Endothelial cell of umbilical vein (primary cell): ENCODE measurements at regions not wholly inside any gene's neighbourhood (a gene's known extent, or its start where the extent isn't known, plus 50 kb on each side); places are given as distances from the start of the nearest gene placed in this dataset.

ENCODE experiments used
- BruUV-seq: library from RNA; stranded (reverse); fragments of 400-500 nt; replicated peaks from 2 replicates; lab custom pipeline; 2021; lab: Mats Ljungman, UMichigan
- CTCF ChIA-PET: fragments of 300-600, 350-600 bp; sonication (Branson Sonifier 250); formaldehyde crosslinking; loops from one replicate; lab custom pipeline; 2021; ENCODE audit warnings: antibody characterized with exemption, inconsistent platforms; lab: Charles Lee
- POLR2A ChIA-PET: fragments of 300-600, 350-600 bp; sonication (Branson Sonifier 250); formaldehyde crosslinking; loops from one replicate; lab custom pipeline; 2021; ENCODE audit warnings: antibody characterized with exemption, inconsistent platforms; lab: Charles Lee
- DNase-seq: peaks from one replicate; pipeline ENCODE4 v3.0.0-alpha.2; 2011; ENCODE audit warnings: low read depth, low spot score
- FAIRE-seq: peaks from 2 replicates; lab custom pipeline; 2011; peaks lifted over from hg19 to GRCh38; lab: Jason Lieb, UNC
- H2AFZ ChIP-seq: 2 replicates; pipeline ENCODE4 v1.6.0; 2012; ENCODE audit warnings: low read depth, low read length, control low read depth, inconsistent platforms
- H3K27ac ChIP-seq: 2 replicates; pipeline ENCODE4 v1.5.1; 2011; ENCODE audit warnings: low read depth, mild to moderate bottlenecking, control low read depth, low read length, moderate library complexity; ENCODE audit not compliant: insufficient read depth
- H3K27me3 ChIP-seq, 2 experiments: 2 replicates each; pipeline versions ENCODE4 v1.6.0 to v1.6.1; 2011; ENCODE audit warnings: low read length in 2 of 2, mixed read lengths in 1 of 2; ENCODE audit not compliant: control insufficient read depth in 2 of 2, insufficient read depth in 2 of 2
- H3K36me3 ChIP-seq, 2 experiments: 2 replicates in 1 of 2; 3 replicates in 1 of 2; pipeline ENCODE4 v1.5.1; 2011; ENCODE audit warnings: low read length in 2 of 2, mild to moderate bottlenecking in 1 of 2, moderate library complexity in 1 of 2; ENCODE audit not compliant: control insufficient read depth in 2 of 2, insufficient read depth in 2 of 2; ENCODE audit errors: extremely low read depth in 1 of 2
- H3K4me1 ChIP-seq: 3 replicates; pipeline ENCODE4 v1.5.1; 2011; ENCODE audit warnings: mild to moderate bottlenecking, low read length; ENCODE audit not compliant: control insufficient read depth, insufficient read depth; ENCODE audit errors: extremely low read depth
- H3K4me2 ChIP-seq: 2 replicates; pipeline ENCODE4 v1.6.1; 2011; ENCODE audit warnings: low read length, control low read depth, mixed read lengths; ENCODE audit not compliant: insufficient read depth
- H3K4me3 ChIP-seq, 3 experiments: fragments of 200-600 bp in 1 of 3; sonication (generic), shearing (Covaris generic) in 1 of 3; replicated peaks in 1 of 3; 2 replicates each; pipeline ENCODE4 v1.5.1; 2011 to 2016; ENCODE audit warnings: control low read depth in 3 of 3, low read length in 3 of 3, mild to moderate bottlenecking in 2 of 3, inconsistent platforms in 1 of 3, low read depth in 1 of 3, moderate library complexity in 1 of 3; ENCODE audit not compliant: insufficient read depth in 1 of 3
- H3K79me2 ChIP-seq: 2 replicates; pipeline ENCODE4 v1.6.0; 2012; ENCODE audit warnings: low read length, inconsistent platforms; ENCODE audit not compliant: control insufficient read depth, insufficient read depth
- H3K9ac ChIP-seq: replicated peaks from 2 replicates; pipeline ENCODE3; 2011; ENCODE audit warnings: low read length, control low read depth; ENCODE audit not compliant: insufficient read depth; ENCODE audit errors: extremely low read depth
- H3K9me1 ChIP-seq: replicated peaks from 3 replicates; pipeline ENCODE4 v1.6.0; 2011; ENCODE audit warnings: mild to moderate bottlenecking, low read length; ENCODE audit not compliant: control insufficient read depth, insufficient read depth; ENCODE audit errors: extremely low read depth
- H3K9me3 ChIP-seq: replicated peaks from 2 replicates; pipeline ENCODE4 v1.5.1; 2012; ENCODE audit warnings: low read length, inconsistent platforms; ENCODE audit not compliant: control insufficient read depth, insufficient read depth
- H4K20me1 ChIP-seq: replicated peaks from 2 replicates; pipeline ENCODE3; 2011; ENCODE audit warnings: mild to moderate bottlenecking, low read length; ENCODE audit not compliant: control insufficient read depth, insufficient read depth; ENCODE audit errors: extremely low read depth
- EZH2 ChIP-seq: IDR thresholded peaks from 2 replicates; pipeline ENCODE4 v1.6.1; 2012; ENCODE audit warnings: borderline replicate concordance, low read depth, mild to moderate bottlenecking, moderate library complexity, low read length, inconsistent platforms; ENCODE audit not compliant: severe bottlenecking
- FOS ChIP-seq: IDR thresholded peaks from 2 replicates; pipeline ENCODE4 v1.6.1; 2011; ENCODE audit warnings: mild to moderate bottlenecking, low read length, moderate library complexity, borderline replicate concordance; ENCODE audit not compliant: insufficient read depth
- GATA2 ChIP-seq: IDR thresholded peaks from 2 replicates; pipeline ENCODE4 v1.7.0; 2011; ENCODE audit warnings: low read depth, mild to moderate bottlenecking, moderate library complexity, mixed read lengths, low read length; ENCODE audit not compliant: insufficient read length, insufficient read depth
- MYC ChIP-seq: IDR thresholded peaks from one replicate; pipeline ENCODE4 v1.6.1; 2011; ENCODE audit warnings: mild to moderate bottlenecking, low read depth, low read length
- dilution Hi-C: fragments of 300-500 bp; cut with MboI; formaldehyde crosslinking; loops from one replicate; pipeline ENCODE4 v1.15.0; 2019; ENCODE audit warnings: low sequenced_read_pairs; ENCODE audit not compliant: extremely low pct_ligation_motif_present
- intact Hi-C: fragments of 100-400 bp; cut with micrococcal nuclease; formaldehyde crosslinking; loops from one replicate; pipeline ENCODE4 v1.10.0; 2022
- TF ChIP-seq, protein P1 (sequence below), 2 donors: IDR thresholded peaks; 1 replicate in 1 of 2; 2 replicates in 1 of 2; pipeline ENCODE4 v1.5.1; 2011; ENCODE audit warnings: low read length in 2 of 2, mild to moderate bottlenecking in 2 of 2, moderate library complexity in 2 of 2, control low read depth in 1 of 2, inconsistent platforms in 1 of 2, low read depth in 1 of 2; ENCODE audit not compliant: insufficient read depth in 1 of 2; ENCODE audit errors: extremely low read depth in 1 of 2
- TF ChIP-seq, protein P2 (sequence below): IDR thresholded peaks from 2 replicates; pipeline ENCODE4 v1.6.1; 2011; ENCODE audit not compliant: insufficient read depth, insufficient read length

DNA sequence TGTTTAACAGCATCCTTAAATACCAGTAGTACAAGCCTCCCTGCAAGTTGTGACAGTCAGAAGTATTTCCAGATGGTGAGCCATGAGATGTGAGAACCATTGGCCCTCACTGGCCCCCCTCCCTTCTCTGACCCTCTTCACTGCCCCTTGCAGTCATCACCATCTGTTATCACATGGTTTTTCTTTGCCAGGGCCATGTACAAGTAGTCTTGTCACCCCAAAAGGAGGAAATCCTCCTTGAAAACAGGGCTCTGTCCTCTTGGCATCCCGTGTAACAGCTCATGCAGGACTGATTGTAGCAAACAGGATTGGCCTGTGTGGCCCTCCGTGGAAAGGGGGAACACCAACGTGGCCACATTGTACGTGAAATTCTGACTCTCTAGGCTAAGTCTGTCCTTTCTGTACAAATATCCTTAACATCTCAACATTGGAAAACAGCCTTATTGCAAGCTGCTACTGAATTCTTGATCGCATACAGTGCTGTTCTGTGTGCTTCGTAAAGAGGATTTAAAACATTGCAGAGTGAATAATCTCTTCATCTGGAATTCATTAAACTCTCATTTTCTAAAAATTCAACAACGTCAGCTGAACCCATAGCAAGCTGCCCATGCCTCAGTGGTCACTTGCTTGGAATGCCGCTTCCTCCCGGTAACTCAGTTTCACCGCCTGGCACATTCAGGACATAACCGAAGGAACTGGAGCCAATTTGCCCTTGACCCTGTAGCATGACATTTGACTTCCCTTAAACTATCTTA lies 171.7 kb downstream of the ATPSCKMT start:
- no peaks in the 10 kb centered on the region for H3K36me3 ChIP-seq
- FAIRE-seq (no peak), DNase-seq (no peak)
- no peak overlapping the region for H3K4me3 ChIP-seq
- no peaks in the 10 kb centered on the region for H3K9me1 ChIP-seq
- dilution Hi-C loops: no loop called here
- H3K27me3 ChIP-seq: no peaks in the 10 kb centered on the region
- no peak overlapping the region for H3K4me2 ChIP-seq
- no peaks in the 10 kb centered on the region for H3K79me2 ChIP-seq
- BruUV-seq: no TSS peak
- H3K9me3 ChIP-seq: no peaks in the 10 kb centered on the region
- ChIA-PET CTCF (no interaction called here), POLR2A (no interaction called here)
- H3K9ac ChIP-seq: no peak overlapping the region
- H2AFZ ChIP-seq: no peak overlapping the region
- intact Hi-C loops: no loop called here
- H4K20me1 ChIP-seq: no peaks in the 10 kb centered on the region
- no peak for TF ChIP-seq GATA2
- TF ChIP-seq, protein P1, sequence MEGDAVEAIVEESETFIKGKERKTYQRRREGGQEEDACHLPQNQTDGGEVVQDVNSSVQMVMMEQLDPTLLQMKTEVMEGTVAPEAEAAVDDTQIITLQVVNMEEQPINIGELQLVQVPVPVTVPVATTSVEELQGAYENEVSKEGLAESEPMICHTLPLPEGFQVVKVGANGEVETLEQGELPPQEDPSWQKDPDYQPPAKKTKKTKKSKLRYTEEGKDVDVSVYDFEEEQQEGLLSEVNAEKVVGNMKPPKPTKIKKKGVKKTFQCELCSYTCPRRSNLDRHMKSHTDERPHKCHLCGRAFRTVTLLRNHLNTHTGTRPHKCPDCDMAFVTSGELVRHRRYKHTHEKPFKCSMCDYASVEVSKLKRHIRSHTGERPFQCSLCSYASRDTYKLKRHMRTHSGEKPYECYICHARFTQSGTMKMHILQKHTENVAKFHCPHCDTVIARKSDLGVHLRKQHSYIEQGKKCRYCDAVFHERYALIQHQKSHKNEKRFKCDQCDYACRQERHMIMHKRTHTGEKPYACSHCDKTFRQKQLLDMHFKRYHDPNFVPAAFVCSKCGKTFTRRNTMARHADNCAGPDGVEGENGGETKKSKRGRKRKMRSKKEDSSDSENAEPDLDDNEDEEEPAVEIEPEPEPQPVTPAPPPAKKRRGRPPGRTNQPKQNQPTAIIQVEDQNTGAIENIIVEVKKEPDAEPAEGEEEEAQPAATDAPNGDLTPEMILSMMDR (IDR thresholded peaks at IDR 0.05; ENCODE audit: extremely low read depth in 1 of 2, insufficient read depth in 1 of 2, low read depth in 1 of 2, low read length in 2 of 2): no peak
- no peak for TF ChIP-seq EZH2
- TF ChIP-seq MYC: no peak
- TF ChIP-seq, protein P2, sequence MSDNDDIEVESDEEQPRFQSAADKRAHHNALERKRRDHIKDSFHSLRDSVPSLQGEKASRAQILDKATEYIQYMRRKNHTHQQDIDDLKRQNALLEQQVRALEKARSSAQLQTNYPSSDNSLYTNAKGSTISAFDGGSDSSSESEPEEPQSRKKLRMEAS: no peak
- no peak for TF ChIP-seq FOS
- no peak overlapping the region for H3K27ac ChIP-seq
- H3K4me1 ChIP-seq: no peaks in the 10 kb centered on the region
